SU-DHL-6 (cell line): ENCODE measurements at regions not wholly inside any gene's neighbourhood (a gene's known extent, or its start where the extent isn't known, plus 50 kb on each side); places are given as distances from the start of the nearest gene placed in this dataset.

Experiments used
- H2AFZ ChIP-seq: fragments of 200-600 bp; sonication (generic); 2 replicates; pipeline ENCODE4 v1.6.1; 2014; ENCODE audit warnings: low read depth, mild to moderate bottlenecking, moderate library complexity, mixed read lengths, antibody characterized with exemption, low read length; ENCODE audit not compliant: severe bottlenecking
- H3F3A ChIP-seq: fragments of 200-600 bp; shearing (Covaris generic); 2 replicates; pipeline ENCODE4 v1.6.0; 2016; ENCODE audit warnings: antibody characterized with exemption, mild to moderate bottlenecking; ENCODE audit not compliant: insufficient read depth
- H3K27ac ChIP-seq: fragments of 200-600 bp; sonication (generic); 2 replicates; pipeline ENCODE4 v1.5.1; 2016; ENCODE audit warnings: low read depth, mild to moderate bottlenecking, low read length, moderate library complexity, mixed read lengths
- H3K27me3 ChIP-seq: fragments of 200-600 bp; sonication (generic), shearing (Covaris generic); 2 replicates; pipeline ENCODE4 v1.6.0; 2014; ENCODE audit warnings: mild to moderate bottlenecking, low read length
- H3K36me3 ChIP-seq: fragments of 200-600 bp; sonication (generic); 2 replicates; pipeline ENCODE4 v1.6.1; 2014; ENCODE audit warnings: mild to moderate bottlenecking, low read length, mixed read lengths
- H3K4me2 ChIP-seq: fragments of 300-600, 200-600 bp; shearing (Covaris generic), sonication (generic); 2 replicates; pipeline ENCODE4 v1.6.0; 2014; ENCODE audit warnings: low read length, low read depth, mild to moderate bottlenecking; ENCODE audit not compliant: poor library complexity, severe bottlenecking
- H3K4me3 ChIP-seq: fragments of 200-600 bp; sonication (generic); 2 replicates; pipeline ENCODE4 v1.5.1; 2014; ENCODE audit warnings: antibody characterized with exemption, low read length, mild to moderate bottlenecking, mixed read lengths; ENCODE audit not compliant: insufficient read depth, poor library complexity, severe bottlenecking
- H3K79me2 ChIP-seq: fragments of 200-600 bp; sonication (generic); 2 replicates; pipeline ENCODE4 v1.6.1; 2014; ENCODE audit warnings: mild to moderate bottlenecking, low read length, moderate library complexity; ENCODE audit not compliant: insufficient read depth
- H3K9ac ChIP-seq: fragments of 200-600 bp; sonication (generic); 2 replicates; pipeline ENCODE4 v1.7.0; 2014; ENCODE audit warnings: mild to moderate bottlenecking, low read length
- H3K9me2 ChIP-seq: fragments of 200-600 bp; sonication (generic); replicated peaks from 2 replicates; pipeline ENCODE4 v1.6.1; 2014; ENCODE audit warnings: low read length; ENCODE audit not compliant: insufficient read depth
- H3K9me3 ChIP-seq: fragments of 200-600 bp; sonication (generic); 2 replicates; pipeline ENCODE4 v1.6.1; 2014; ENCODE audit warnings: low read length, mixed read lengths; ENCODE audit not compliant: insufficient read depth
- H4K20me1 ChIP-seq: fragments of 200-600 bp; sonication (generic); 2 replicates; pipeline ENCODE4 v1.6.1; 2014; ENCODE audit warnings: low read depth, mild to moderate bottlenecking, antibody characterized with exemption, low read length, moderate library complexity, mixed read lengths
- EZH2phosphoT487 ChIP-seq: fragments of 200-600 bp; sonication (generic), shearing (Covaris generic); conservative IDR thresholded peaks from 2 replicates; pipeline ENCODE4 v1.6.1; 2018; ENCODE audit warnings: mild to moderate bottlenecking, antibody characterized with exemption, low read length, moderate library complexity, mixed read lengths
- TF ChIP-seq, protein P1 (sequence below): fragments of 200-600 bp; sonication (generic); IDR thresholded peaks from one replicate; pipeline ENCODE4 v1.5.1; 2017; ENCODE audit warnings: antibody characterized with exemption, mild to moderate bottlenecking, low read length, moderate library complexity; ENCODE audit not compliant: insufficient read depth, poor library complexity, severe bottlenecking

DNA sequence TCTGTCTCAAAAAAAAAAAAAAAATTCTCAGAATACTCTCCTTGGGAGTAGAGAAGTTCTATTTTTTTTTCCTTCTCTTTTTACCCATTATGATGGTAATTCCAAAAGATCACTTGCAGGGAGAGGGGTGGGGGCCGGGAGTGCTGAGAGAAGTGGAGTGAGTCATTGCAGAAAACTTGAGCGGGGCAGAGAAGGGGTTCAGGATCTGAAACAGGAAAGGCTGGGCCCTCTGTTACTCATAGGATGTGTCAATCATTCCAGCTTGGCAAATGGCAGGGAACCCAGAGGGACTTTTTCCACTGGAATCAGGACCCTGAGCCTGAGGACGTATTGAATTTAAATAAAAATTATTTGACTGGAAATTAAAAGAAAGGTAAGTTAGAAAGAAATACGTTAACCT, 111.4 kb upstream of the ARMC2 start:
- H3K9ac ChIP-seq, result no peak overlapping the region
- H3K9me3 ChIP-seq, result no peaks in the 10 kb centered on the region
- H3K27me3 ChIP-seq, result no peaks in the 10 kb centered on the region
- no peak overlapping the region for H3K4me2 ChIP-seq
- TF ChIP-seq EZH2phosphoT487, result no peak
- TF ChIP-seq, protein P1, sequence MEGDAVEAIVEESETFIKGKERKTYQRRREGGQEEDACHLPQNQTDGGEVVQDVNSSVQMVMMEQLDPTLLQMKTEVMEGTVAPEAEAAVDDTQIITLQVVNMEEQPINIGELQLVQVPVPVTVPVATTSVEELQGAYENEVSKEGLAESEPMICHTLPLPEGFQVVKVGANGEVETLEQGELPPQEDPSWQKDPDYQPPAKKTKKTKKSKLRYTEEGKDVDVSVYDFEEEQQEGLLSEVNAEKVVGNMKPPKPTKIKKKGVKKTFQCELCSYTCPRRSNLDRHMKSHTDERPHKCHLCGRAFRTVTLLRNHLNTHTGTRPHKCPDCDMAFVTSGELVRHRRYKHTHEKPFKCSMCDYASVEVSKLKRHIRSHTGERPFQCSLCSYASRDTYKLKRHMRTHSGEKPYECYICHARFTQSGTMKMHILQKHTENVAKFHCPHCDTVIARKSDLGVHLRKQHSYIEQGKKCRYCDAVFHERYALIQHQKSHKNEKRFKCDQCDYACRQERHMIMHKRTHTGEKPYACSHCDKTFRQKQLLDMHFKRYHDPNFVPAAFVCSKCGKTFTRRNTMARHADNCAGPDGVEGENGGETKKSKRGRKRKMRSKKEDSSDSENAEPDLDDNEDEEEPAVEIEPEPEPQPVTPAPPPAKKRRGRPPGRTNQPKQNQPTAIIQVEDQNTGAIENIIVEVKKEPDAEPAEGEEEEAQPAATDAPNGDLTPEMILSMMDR, result no peak
- H4K20me1 ChIP-seq, result no peaks in the 10 kb centered on the region
- no peaks in the 10 kb centered on the region for H3K36me3 ChIP-seq
- H2AFZ ChIP-seq, result no peak overlapping the region
- no peaks in the 10 kb centered on the region for H3K79me2 ChIP-seq
- H3K27ac ChIP-seq, result no peak overlapping the region
- H3F3A ChIP-seq, result no peaks in the 10 kb centered on the region
- no peak overlapping the region for H3K4me3 ChIP-seq
- no peaks in the 10 kb centered on the region for H3K9me2 ChIP-seq

DNA sequence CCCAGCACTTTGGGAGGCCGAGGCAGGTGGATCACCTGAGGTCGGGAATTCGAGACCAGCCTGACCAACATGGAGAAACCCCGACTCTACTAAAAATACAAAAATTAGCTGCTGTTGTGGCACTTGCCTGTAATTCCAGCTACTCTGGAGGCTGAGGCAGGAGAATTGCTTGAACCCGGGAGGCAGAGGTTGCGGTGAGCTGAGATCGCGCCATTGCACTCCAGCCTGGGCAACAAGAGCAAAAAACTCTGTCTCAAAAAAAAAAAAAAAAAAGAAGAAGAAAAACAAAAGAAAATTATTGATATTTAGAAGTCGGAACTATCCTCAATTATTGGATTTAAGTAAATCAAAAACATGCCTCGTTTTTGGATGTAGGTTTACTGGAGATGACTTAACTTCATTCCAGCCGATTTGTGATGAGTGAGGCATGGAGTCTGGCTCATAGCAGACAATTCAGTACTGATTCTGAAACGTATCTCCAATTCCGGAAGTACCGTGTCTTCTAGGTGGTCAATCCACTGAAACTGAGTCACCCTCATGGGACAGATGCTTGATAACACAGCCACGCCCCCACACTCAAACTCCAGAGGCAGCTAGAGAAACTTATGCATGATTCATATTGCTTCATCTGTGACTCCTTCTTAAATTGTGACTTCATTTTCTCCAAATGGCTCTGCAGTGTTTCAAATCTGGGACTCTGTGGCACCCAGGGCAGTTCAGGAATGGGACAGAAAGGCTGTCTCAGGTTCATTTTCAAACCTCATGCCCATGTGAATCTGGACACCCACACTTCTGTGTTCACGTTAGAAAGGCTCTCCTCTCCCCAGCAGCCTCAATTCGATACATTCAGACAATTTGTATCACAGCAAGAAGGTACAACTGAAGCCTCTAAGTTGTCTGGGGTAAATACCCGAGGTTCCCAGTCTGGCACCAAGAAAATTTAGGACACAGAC, 110.4 kb upstream of the ARMC2 start:
- Histone ChIP-seq H2AFZ (no peak overlapping the region), H3F3A (no peaks in the 10 kb centered on the region), H3K79me2 (no peaks in the 10 kb centered on the region), H3K36me3 (no peaks in the 10 kb centered on the region), H3K27ac (no peak overlapping the region), H3K9ac (no peak overlapping the region), H3K9me3 (no peaks in the 10 kb centered on the region), H3K27me3 (no peaks in the 10 kb centered on the region), H3K4me3 (no peak overlapping the region), H3K9me2 (no peaks in the 10 kb centered on the region), H3K4me2 (no peak overlapping the region), H4K20me1 (no peaks in the 10 kb centered on the region)
- no peak for TF ChIP-seq EZH2phosphoT487
- TF ChIP-seq, protein P1, result no peak

DNA sequence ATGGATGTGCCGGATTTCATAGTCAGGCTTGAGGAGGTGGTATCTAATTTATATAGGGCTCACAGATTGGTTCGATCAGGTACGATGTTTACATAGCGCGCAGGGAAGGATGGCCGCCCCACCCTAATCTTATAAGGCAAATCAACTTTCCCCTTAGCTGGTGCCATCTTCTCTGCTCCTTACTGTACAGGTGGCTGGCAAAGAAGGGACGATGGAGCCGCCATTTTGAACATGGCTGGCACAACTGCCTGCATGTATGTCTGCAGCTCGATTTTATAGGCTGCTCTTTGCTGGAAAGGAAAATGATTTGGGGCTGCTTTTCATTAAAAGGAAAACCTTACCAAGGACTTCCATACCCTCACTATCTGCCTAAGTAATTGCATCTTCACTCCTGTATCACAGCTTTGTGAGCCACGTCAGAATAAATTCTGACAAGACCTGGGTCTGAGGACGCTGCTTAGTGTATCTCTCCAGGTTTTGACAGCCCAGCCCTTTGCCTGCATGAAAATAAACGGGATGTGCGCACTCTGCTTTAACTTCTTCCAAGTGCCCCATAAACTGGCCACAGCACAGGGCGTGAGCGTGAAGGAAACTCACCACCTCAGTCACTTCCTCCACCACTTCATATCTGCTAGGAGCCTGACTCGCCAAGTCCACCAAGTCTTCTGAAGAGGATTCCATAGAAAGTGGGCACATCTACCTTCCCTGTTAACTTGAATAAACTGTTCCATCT, 109.4 kb upstream of the ARMC2 start:
- Histone ChIP-seq H3K27ac (no peak overlapping the region), H2AFZ (no peak overlapping the region), H3K9me3 (no peaks in the 10 kb centered on the region), H3K4me2 (no peak overlapping the region), H3K36me3 (no peaks in the 10 kb centered on the region), H3K27me3 (no peaks in the 10 kb centered on the region), H3K4me3 (no peak overlapping the region), H3K9me2 (no peaks in the 10 kb centered on the region), H3K79me2 (no peaks in the 10 kb centered on the region), H3F3A (no peaks in the 10 kb centered on the region), H4K20me1 (no peaks in the 10 kb centered on the region), H3K9ac (no peak overlapping the region)
- no peak for TF ChIP-seq EZH2phosphoT487
- TF ChIP-seq, protein P1, result no peak
